H9 (cell line): ENCODE measurements at regions not wholly inside any gene's neighbourhood (a gene's known extent, or its start where the extent isn't known, plus 50 kb on each side); places are given as distances from the start of the nearest gene placed in this dataset.

Source experiments
- DNase-seq: peaks from one replicate; pipeline ENCODE4 v3.0.0-alpha.2; 2017
- H2AFZ ChIP-seq: one replicate; pipeline ENCODE4 v1.6.1; 2013; ENCODE audit warnings: mild to moderate bottlenecking, low read length, control low read depth, moderate library complexity
- H2AK5ac ChIP-seq: 2 replicates; pipeline ENCODE4 v1.6.1; 2013; ENCODE audit warnings: low read length, control low read depth, mixed read lengths; ENCODE audit not compliant: insufficient read length
- H2BK120ac ChIP-seq: one replicate; pipeline ENCODE4 v1.6.1; 2013; ENCODE audit warnings: low read depth, mild to moderate bottlenecking, low read length, control low read depth, inconsistent platforms; ENCODE audit not compliant: poor library complexity, severe bottlenecking
- H2BK12ac ChIP-seq: 2 replicates; pipeline ENCODE4 v1.6.1; 2013; ENCODE audit warnings: low read length, control low read depth, mixed read lengths, low read depth; ENCODE audit not compliant: insufficient read length
- H2BK15ac ChIP-seq: 2 replicates; pipeline ENCODE4 v1.6.1; 2013; ENCODE audit warnings: low read depth, low read length, control low read depth
- H2BK20ac ChIP-seq: one replicate; pipeline ENCODE4 v1.6.1; 2013; ENCODE audit warnings: low read depth, mild to moderate bottlenecking, low read length, control low read depth, inconsistent platforms; ENCODE audit not compliant: poor library complexity, severe bottlenecking
- H2BK5ac ChIP-seq: 2 replicates; pipeline ENCODE4 v1.6.1; 2013; ENCODE audit warnings: low read length, control low read depth, mixed read lengths; ENCODE audit not compliant: insufficient read length
- H3K14ac ChIP-seq: 2 replicates; pipeline ENCODE4 v1.6.1; 2013; ENCODE audit warnings: low read length, control low read depth; ENCODE audit not compliant: insufficient read depth
- H3K18ac ChIP-seq: 2 replicates; pipeline ENCODE4 v1.6.1; 2013; ENCODE audit warnings: low read depth, mild to moderate bottlenecking, mixed read lengths, low read length, control low read depth; ENCODE audit not compliant: insufficient read length
- H3K23ac ChIP-seq: 2 replicates; pipeline ENCODE4 v1.6.1; 2013; ENCODE audit warnings: low read length, control low read depth, mixed read lengths, low read depth; ENCODE audit not compliant: insufficient read length
- H3K23me2 ChIP-seq: 2 replicates; pipeline ENCODE4 v1.6.1; 2013; ENCODE audit warnings: low read depth, mild to moderate bottlenecking, mixed read lengths, low read length, control low read depth; ENCODE audit not compliant: insufficient read length, poor library complexity, severe bottlenecking
- H3K27ac ChIP-seq: 2 replicates; pipeline ENCODE4 v1.5.1; 2013; ENCODE audit warnings: low read length, control low read depth, mixed read lengths, low read depth; ENCODE audit not compliant: insufficient read length
- H3K27me3 ChIP-seq: 2 replicates; pipeline ENCODE4 v1.6.1; 2013; ENCODE audit warnings: low read length, control low read depth, inconsistent platforms; ENCODE audit not compliant: insufficient read depth
- H3K4ac ChIP-seq: 2 replicates; pipeline ENCODE4 v1.6.1; 2013; ENCODE audit warnings: low read depth, mild to moderate bottlenecking, control low read depth, inconsistent platforms, low read length, moderate library complexity
- H3K4me1 ChIP-seq: 2 replicates; pipeline ENCODE4 v1.6.1; 2013; ENCODE audit warnings: low read length, control low read depth, inconsistent platforms; ENCODE audit not compliant: insufficient read depth
- H3K4me2 ChIP-seq: 2 replicates; pipeline ENCODE4 v1.6.1; 2013; ENCODE audit warnings: low read length, control low read depth, mixed read lengths; ENCODE audit not compliant: insufficient read length, insufficient read depth
- H3K56ac ChIP-seq: 2 replicates; pipeline ENCODE4 v1.6.1; 2013; ENCODE audit warnings: low read depth, mild to moderate bottlenecking, mixed read lengths, low read length, control low read depth; ENCODE audit not compliant: insufficient read length
- H3K79me1 ChIP-seq: 2 replicates; pipeline ENCODE4 v1.6.1; 2013; ENCODE audit warnings: low read depth, mild to moderate bottlenecking, moderate library complexity, low read length, control low read depth, inconsistent platforms; ENCODE audit not compliant: insufficient read depth, poor library complexity, severe bottlenecking
- H3K79me2 ChIP-seq: 2 replicates; pipeline ENCODE4 v1.6.1; 2013; ENCODE audit warnings: low read length, control low read depth, inconsistent platforms; ENCODE audit not compliant: insufficient read depth
- H3K9ac ChIP-seq: 2 replicates; pipeline ENCODE4 v1.6.1; 2013; ENCODE audit warnings: low read length, control low read depth, mixed read lengths; ENCODE audit not compliant: insufficient read length; ENCODE audit errors: extremely low read depth
- H3K9me3 ChIP-seq: one replicate; pipeline ENCODE4 v1.6.1; 2013; ENCODE audit warnings: low read depth, low read length, inconsistent platforms; ENCODE audit not compliant: control insufficient read depth
- H3T11ph ChIP-seq: one replicate; pipeline ENCODE4 v1.6.1; 2013; ENCODE audit warnings: mild to moderate bottlenecking, low read length, control low read depth, inconsistent platforms
- H4K20me1 ChIP-seq: one replicate; pipeline ENCODE4 v1.6.1; 2013; ENCODE audit not compliant: control insufficient read depth, insufficient read length, insufficient read depth
- H4K5ac ChIP-seq: 2 replicates; pipeline ENCODE4 v1.6.1; 2013; ENCODE audit warnings: low read depth, mild to moderate bottlenecking, mixed read lengths, low read length, control low read depth; ENCODE audit not compliant: insufficient read length
- H4K8ac ChIP-seq: replicated peaks from 2 replicates; pipeline ENCODE4 v1.6.1; 2013; ENCODE audit warnings: low read length, control low read depth, mixed read lengths, low read depth; ENCODE audit not compliant: insufficient read length
- H4K91ac ChIP-seq: 2 replicates; pipeline ENCODE4 v1.6.1; 2013; ENCODE audit warnings: low read depth, mild to moderate bottlenecking, moderate library complexity, mixed read lengths, low read length, control low read depth; ENCODE audit not compliant: insufficient read length
- H3K27ac Mint-ChIP-seq, 3 experiments: 2 replicates in 2 of 3; 3 replicates in 1 of 3; pipeline ENCODE4 v1.8.0; 2020 to 2021; ENCODE audit warnings: mixed read lengths in 3 of 3, mild to moderate bottlenecking in 1 of 3, moderate library complexity in 1 of 3
- H3K27me3 Mint-ChIP-seq: 2 replicates; pipeline ENCODE4 v1.8.0; 2021; ENCODE audit warnings: low read depth, mild to moderate bottlenecking, moderate library complexity, mixed read lengths
- H3K36me3 Mint-ChIP-seq, 3 experiments: 2 replicates in 2 of 3; 3 replicates in 1 of 3; pipeline ENCODE4 v1.8.0; 2020 to 2021; ENCODE audit warnings: low read depth in 3 of 3, mixed read lengths in 3 of 3; ENCODE audit not compliant: insufficient read depth in 1 of 3
- H3K4me1 Mint-ChIP-seq, 2 experiments: 2 replicates each; pipeline ENCODE4 v1.8.0; 2020; ENCODE audit warnings: mixed read lengths in 2 of 2
- H3K4me3 Mint-ChIP-seq, 2 experiments: 2 replicates in 1 of 2; 3 replicates in 1 of 2; pipeline ENCODE4 v1.8.0; 2020 to 2021; ENCODE audit warnings: mild to moderate bottlenecking in 2 of 2, mixed read lengths in 2 of 2, moderate library complexity in 1 of 2
- H3K9me3 Mint-ChIP-seq, 2 experiments: 2 replicates in 1 of 2; 3 replicates in 1 of 2; pipeline ENCODE4 v1.8.0; 2020; ENCODE audit warnings: mild to moderate bottlenecking in 2 of 2, mixed read lengths in 2 of 2, moderate library complexity in 1 of 2
- CTCF ChIP-seq: fragments of 200-600 bp; sonication (generic); conservative IDR thresholded peaks from 3 replicates; pipeline ENCODE4 v1.8.0; 2021; ENCODE audit warnings: antibody characterized with exemption, mild to moderate bottlenecking
- WGBS: extraction: QIAGEN DNeasy Blood & Tissue Kit; methylation state at CpG from one replicate; pipeline ENCODE4 v1.1.7; 2013; ENCODE audit warnings: missing lambda C conversion rate, low lambda C conversion rate, mixed read lengths; ENCODE audit not compliant: insufficient read length; ENCODE audit errors: extremely low coverage; 5-methylcytosine and 5-hydroxymethylcytosine counted together

- no peak overlapping the region for H3K56ac ChIP-seq
- no peak overlapping the region for H3K4me3 Mint-ChIP-seq
- H3K27me3 ChIP-seq, result no peaks in the 10 kb centered on the region
- no peak overlapping the region for H2BK120ac ChIP-seq
- no peak overlapping the region for H2BK12ac ChIP-seq
- no peak overlapping the region for H2BK5ac ChIP-seq
- no peak overlapping the region for H2BK20ac ChIP-seq
- no peaks in the 10 kb centered on the region for H4K20me1 ChIP-seq
- no peaks in the 10 kb centered on the region for H3K9me3 Mint-ChIP-seq
- H2BK15ac ChIP-seq, result no peak overlapping the region
- peaks cover 18 to 23% of the 10 kb centered on the region in 2 experiments for H3K4me1 Mint-ChIP-seq
- no peak overlapping the region for H4K91ac ChIP-seq
- H4K8ac ChIP-seq, result no peak overlapping the region
- no peak overlapping the region for H3K14ac ChIP-seq
- no peaks in the 10 kb centered on the region for H3K23me2 ChIP-seq
- H3K79me2 ChIP-seq, result no peaks in the 10 kb centered on the region
- no peak overlapping the region for H3K9ac ChIP-seq
- H3K4ac ChIP-seq, result no peak overlapping the region
- no peak for DNase-seq
- no peak overlapping the region for H3K23ac ChIP-seq
- no peaks in the 10 kb centered on the region; the same call in none of the 2 replicates for H3K27me3 Mint-ChIP-seq
- no peaks in the 10 kb centered on the region for H3K36me3 Mint-ChIP-seq
- no peak overlapping the region for H3K4me2 ChIP-seq
- H2AFZ ChIP-seq, result no peak overlapping the region
- H2AK5ac ChIP-seq, result no peak overlapping the region
- no peak for TF ChIP-seq CTCF
- H3K79me1 ChIP-seq, result no peaks in the 10 kb centered on the region
- WGBS, result no CpG with 5 or more reads among the region's 3 CpGs
- no peak overlapping the region for H3K27ac ChIP-seq
- H3K27ac Mint-ChIP-seq, result no peak overlapping the region
- H3K4me1 ChIP-seq, result no peaks in the 10 kb centered on the region; the same call in 1 of the 2 replicates
- H4K5ac ChIP-seq, result no peak overlapping the region
- no peak overlapping the region for H3T11ph ChIP-seq
- no peaks in the 10 kb centered on the region for H3K9me3 ChIP-seq
- no peak overlapping the region for H3K18ac ChIP-seq
Observed at GRCh38 chr11:112608509-112608908, 347.8 kb upstream of the PLET1 start.
